H9 (cell line): ENCODE measurements at regions not wholly inside any gene's neighbourhood (a gene's known extent, or its start where the extent isn't known, plus 50 kb on each side); places are given as distances from the start of the nearest gene placed in this dataset.
"Not testable (repeated sequence)": the region's sequence is repeated elsewhere in the genome, so short reads cannot be mapped to it uniquely, and the experiment has no call there.

Experiments
- DNase-seq: peaks from one replicate; pipeline ENCODE4 v3.0.0-alpha.2; 2017
- H2AFZ ChIP-seq: one replicate; pipeline ENCODE4 v1.6.1; 2013; ENCODE audit warnings: mild to moderate bottlenecking, low read length, control low read depth, moderate library complexity
- H2AK5ac ChIP-seq: 2 replicates; pipeline ENCODE4 v1.6.1; 2013; ENCODE audit warnings: low read length, control low read depth, mixed read lengths; ENCODE audit not compliant: insufficient read length
- H2BK120ac ChIP-seq: one replicate; pipeline ENCODE4 v1.6.1; 2013; ENCODE audit warnings: low read depth, mild to moderate bottlenecking, low read length, control low read depth, inconsistent platforms; ENCODE audit not compliant: poor library complexity, severe bottlenecking
- H2BK12ac ChIP-seq: 2 replicates; pipeline ENCODE4 v1.6.1; 2013; ENCODE audit warnings: low read length, control low read depth, mixed read lengths, low read depth; ENCODE audit not compliant: insufficient read length
- H2BK15ac ChIP-seq: 2 replicates; pipeline ENCODE4 v1.6.1; 2013; ENCODE audit warnings: low read depth, low read length, control low read depth
- H2BK20ac ChIP-seq: one replicate; pipeline ENCODE4 v1.6.1; 2013; ENCODE audit warnings: low read depth, mild to moderate bottlenecking, low read length, control low read depth, inconsistent platforms; ENCODE audit not compliant: poor library complexity, severe bottlenecking
- H2BK5ac ChIP-seq: 2 replicates; pipeline ENCODE4 v1.6.1; 2013; ENCODE audit warnings: low read length, control low read depth, mixed read lengths; ENCODE audit not compliant: insufficient read length
- H3K14ac ChIP-seq: 2 replicates; pipeline ENCODE4 v1.6.1; 2013; ENCODE audit warnings: low read length, control low read depth; ENCODE audit not compliant: insufficient read depth
- H3K18ac ChIP-seq: 2 replicates; pipeline ENCODE4 v1.6.1; 2013; ENCODE audit warnings: low read depth, mild to moderate bottlenecking, mixed read lengths, low read length, control low read depth; ENCODE audit not compliant: insufficient read length
- H3K23ac ChIP-seq: 2 replicates; pipeline ENCODE4 v1.6.1; 2013; ENCODE audit warnings: low read length, control low read depth, mixed read lengths, low read depth; ENCODE audit not compliant: insufficient read length
- H3K23me2 ChIP-seq: 2 replicates; pipeline ENCODE4 v1.6.1; 2013; ENCODE audit warnings: low read depth, mild to moderate bottlenecking, mixed read lengths, low read length, control low read depth; ENCODE audit not compliant: insufficient read length, poor library complexity, severe bottlenecking
- H3K27ac ChIP-seq: 2 replicates; pipeline ENCODE4 v1.5.1; 2013; ENCODE audit warnings: low read length, control low read depth, mixed read lengths, low read depth; ENCODE audit not compliant: insufficient read length
- H3K27me3 ChIP-seq: 2 replicates; pipeline ENCODE4 v1.6.1; 2013; ENCODE audit warnings: low read length, control low read depth, inconsistent platforms; ENCODE audit not compliant: insufficient read depth
- H3K4ac ChIP-seq: 2 replicates; pipeline ENCODE4 v1.6.1; 2013; ENCODE audit warnings: low read depth, mild to moderate bottlenecking, control low read depth, inconsistent platforms, low read length, moderate library complexity
- H3K4me1 ChIP-seq: 2 replicates; pipeline ENCODE4 v1.6.1; 2013; ENCODE audit warnings: low read length, control low read depth, inconsistent platforms; ENCODE audit not compliant: insufficient read depth
- H3K4me2 ChIP-seq: 2 replicates; pipeline ENCODE4 v1.6.1; 2013; ENCODE audit warnings: low read length, control low read depth, mixed read lengths; ENCODE audit not compliant: insufficient read length, insufficient read depth
- H3K56ac ChIP-seq: 2 replicates; pipeline ENCODE4 v1.6.1; 2013; ENCODE audit warnings: low read depth, mild to moderate bottlenecking, mixed read lengths, low read length, control low read depth; ENCODE audit not compliant: insufficient read length
- H3K79me1 ChIP-seq: 2 replicates; pipeline ENCODE4 v1.6.1; 2013; ENCODE audit warnings: low read depth, mild to moderate bottlenecking, moderate library complexity, low read length, control low read depth, inconsistent platforms; ENCODE audit not compliant: insufficient read depth, poor library complexity, severe bottlenecking
- H3K79me2 ChIP-seq: 2 replicates; pipeline ENCODE4 v1.6.1; 2013; ENCODE audit warnings: low read length, control low read depth, inconsistent platforms; ENCODE audit not compliant: insufficient read depth
- H3K9ac ChIP-seq: 2 replicates; pipeline ENCODE4 v1.6.1; 2013; ENCODE audit warnings: low read length, control low read depth, mixed read lengths; ENCODE audit not compliant: insufficient read length; ENCODE audit errors: extremely low read depth
- H3K9me3 ChIP-seq: one replicate; pipeline ENCODE4 v1.6.1; 2013; ENCODE audit warnings: low read depth, low read length, inconsistent platforms; ENCODE audit not compliant: control insufficient read depth
- H3T11ph ChIP-seq: one replicate; pipeline ENCODE4 v1.6.1; 2013; ENCODE audit warnings: mild to moderate bottlenecking, low read length, control low read depth, inconsistent platforms
- H4K20me1 ChIP-seq: one replicate; pipeline ENCODE4 v1.6.1; 2013; ENCODE audit not compliant: control insufficient read depth, insufficient read length, insufficient read depth
- H4K5ac ChIP-seq: 2 replicates; pipeline ENCODE4 v1.6.1; 2013; ENCODE audit warnings: low read depth, mild to moderate bottlenecking, mixed read lengths, low read length, control low read depth; ENCODE audit not compliant: insufficient read length
- H4K8ac ChIP-seq: replicated peaks from 2 replicates; pipeline ENCODE4 v1.6.1; 2013; ENCODE audit warnings: low read length, control low read depth, mixed read lengths, low read depth; ENCODE audit not compliant: insufficient read length
- H4K91ac ChIP-seq: 2 replicates; pipeline ENCODE4 v1.6.1; 2013; ENCODE audit warnings: low read depth, mild to moderate bottlenecking, moderate library complexity, mixed read lengths, low read length, control low read depth; ENCODE audit not compliant: insufficient read length
- H3K27ac Mint-ChIP-seq, 3 experiments: 2 replicates in 2 of 3; 3 replicates in 1 of 3; pipeline ENCODE4 v1.8.0; 2020 to 2021; ENCODE audit warnings: mixed read lengths in 3 of 3, mild to moderate bottlenecking in 1 of 3, moderate library complexity in 1 of 3
- H3K27me3 Mint-ChIP-seq: 2 replicates; pipeline ENCODE4 v1.8.0; 2021; ENCODE audit warnings: low read depth, mild to moderate bottlenecking, moderate library complexity, mixed read lengths
- H3K36me3 Mint-ChIP-seq, 3 experiments: 2 replicates in 2 of 3; 3 replicates in 1 of 3; pipeline ENCODE4 v1.8.0; 2020 to 2021; ENCODE audit warnings: low read depth in 3 of 3, mixed read lengths in 3 of 3; ENCODE audit not compliant: insufficient read depth in 1 of 3
- H3K4me1 Mint-ChIP-seq, 2 experiments: 2 replicates each; pipeline ENCODE4 v1.8.0; 2020; ENCODE audit warnings: mixed read lengths in 2 of 2
- H3K4me3 Mint-ChIP-seq, 2 experiments: 2 replicates in 1 of 2; 3 replicates in 1 of 2; pipeline ENCODE4 v1.8.0; 2020 to 2021; ENCODE audit warnings: mild to moderate bottlenecking in 2 of 2, mixed read lengths in 2 of 2, moderate library complexity in 1 of 2
- H3K9me3 Mint-ChIP-seq, 2 experiments: 2 replicates in 1 of 2; 3 replicates in 1 of 2; pipeline ENCODE4 v1.8.0; 2020; ENCODE audit warnings: mild to moderate bottlenecking in 2 of 2, mixed read lengths in 2 of 2, moderate library complexity in 1 of 2
- WGBS: extraction: QIAGEN DNeasy Blood & Tissue Kit; methylation state at CpG from one replicate; pipeline ENCODE4 v1.1.7; 2013; ENCODE audit warnings: missing lambda C conversion rate, low lambda C conversion rate, mixed read lengths; ENCODE audit not compliant: insufficient read length; ENCODE audit errors: extremely low coverage; 5-methylcytosine and 5-hydroxymethylcytosine counted together

- no CpG with 5 or more reads among the region's 9 CpGs for WGBS
- H3K79me1 ChIP-seq, H3K27ac ChIP-seq, H3K23me2 ChIP-seq, H3K23ac ChIP-seq, H3K18ac ChIP-seq, H3K27me3 ChIP-seq, H4K20me1 ChIP-seq, H2BK15ac ChIP-seq, H4K5ac ChIP-seq, H2BK5ac ChIP-seq, H3T11ph ChIP-seq, H3K14ac ChIP-seq, H2AFZ ChIP-seq, H2BK120ac ChIP-seq, H3K79me2 ChIP-seq, H3K9me3 ChIP-seq, H2BK20ac ChIP-seq, H2AK5ac ChIP-seq, H4K8ac ChIP-seq, H4K91ac ChIP-seq, H3K4me1 ChIP-seq, H2BK12ac ChIP-seq, H3K56ac ChIP-seq, H3K4ac ChIP-seq, H3K27me3 Mint-ChIP-seq: not testable (repeated sequence)
- Mint-ChIP-seq H3K4me3 (peak overlapping the region; percentile 50 to 73), H3K9me3 (peaks cover 11 to 14% of the 10 kb centered on the region in 2 experiments; a peak in 4 of 5 replicates), H3K27ac (peak overlapping the region; percentile 85 to 98 (median 94)), H3K4me1 (peaks cover 31 to 69% of the 10 kb centered on the region in 2 experiments), H3K36me3 (peaks cover 18 to 24% (median 23%) of the 10 kb centered on the region in 3 experiments)
- Histone ChIP-seq H3K9ac (peak overlapping the region; percentile 75), H3K4me2 (peak overlapping the region; percentile 73)
- DNase-seq = peak; percentile 75
These were observed 1104.1 kb downstream of the OLFM4 start for GRCh38 chr13:54132720-54133119.
